ENCODE measurements at regions not wholly inside any gene's neighbourhood (a gene's known extent, or its start where the extent isn't known, plus 50 kb on each side); places are given as distances from the start of the nearest gene placed in this dataset.
"Not testable (repeated sequence)": the region's sequence is repeated elsewhere in the genome, so short reads cannot be mapped to it uniquely, and the experiment has no call there.

DNA sequence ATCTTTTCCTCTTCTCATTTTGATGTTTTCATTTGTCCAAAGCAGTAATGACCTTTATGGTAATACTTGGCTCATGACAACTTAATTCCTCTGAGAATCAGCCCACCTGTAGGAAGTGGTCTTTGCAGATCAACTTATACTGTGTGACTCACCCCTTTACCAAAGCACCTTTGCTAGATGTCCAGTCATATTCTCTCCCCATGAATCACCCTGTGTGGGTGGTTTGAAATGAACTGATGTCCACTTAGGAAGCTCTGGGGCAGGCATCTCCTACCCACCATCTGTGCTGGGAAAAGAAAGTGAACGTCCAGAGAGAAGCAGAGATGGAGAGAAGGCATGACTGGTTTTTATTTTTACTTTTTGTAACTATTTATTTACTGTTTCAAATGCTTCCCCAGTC lies 410.3 kb downstream of the KIF20B start:
- Histone ChIP-seq H3K4me2 (replicated peaks; ENCODE audit: low read depth, low read length, poor library complexity, severe bottlenecking) (no peak overlapping the region), H3K79me2 (ENCODE audit: control insufficient read depth, insufficient read depth, low read length) (no peaks in the 10 kb centered on the region), H3K27me3 (replicated peaks in 1 of 4; ENCODE audit: control extremely low read depth in 1 of 4, control insufficient read depth in 3 of 4, insufficient read depth in 4 of 4, low read length in 3 of 4) (no peaks in the 10 kb centered on the region), H3K9me3 (ENCODE audit: control extremely low read depth in 1 of 3, control insufficient read depth in 2 of 3, insufficient read depth in 1 of 3, low read length in 2 of 3) (no peaks in the 10 kb centered on the region), H4K20me1 (ENCODE audit: control insufficient read depth, insufficient read depth, low read length, poor library complexity, severe bottlenecking) (no peaks in the 10 kb centered on the region), H3K36me3 (replicated peaks in 1 of 2; ENCODE audit: control extremely low read depth in 1 of 2, control insufficient read depth in 1 of 2, extremely low read depth in 1 of 2, insufficient read depth in 2 of 2, low read length in 1 of 2) (no peaks in the 10 kb centered on the region), H3K9ac (ENCODE audit: low read length) (no peak overlapping the region), H3K27ac (ENCODE audit: low read length in 2 of 2) (no peak overlapping the region), H3K4me3 (ENCODE audit: control extremely low read depth in 1 of 5, extremely low read depth in 1 of 5, insufficient read depth in 1 of 5, low read depth in 2 of 5, low read length in 4 of 5) (no peak overlapping the region), H2AFZ (ENCODE audit: insufficient read depth, low read depth, low read length, poor library complexity, severe bottlenecking) (no peak overlapping the region), H3K4me1 (ENCODE audit: control insufficient read depth in 2 of 2, insufficient read depth in 2 of 2, low read length in 2 of 2) (no peaks in the 10 kb centered on the region)
- DNase-seq (no peak), ATAC-seq (ENCODE audit: low read depth) (no peak)
- Mint-ChIP-seq H3K4me3 (no peak overlapping the region), H3K27me3 (peaks cover 3% of the 10 kb centered on the region), H3K9me3 (ENCODE audit: insufficient read depth) (no peaks in the 10 kb centered on the region), H3K4me1 (no peaks in the 10 kb centered on the region), H3K27ac (no peak overlapping the region)
- TF ChIP-seq, protein P1, sequence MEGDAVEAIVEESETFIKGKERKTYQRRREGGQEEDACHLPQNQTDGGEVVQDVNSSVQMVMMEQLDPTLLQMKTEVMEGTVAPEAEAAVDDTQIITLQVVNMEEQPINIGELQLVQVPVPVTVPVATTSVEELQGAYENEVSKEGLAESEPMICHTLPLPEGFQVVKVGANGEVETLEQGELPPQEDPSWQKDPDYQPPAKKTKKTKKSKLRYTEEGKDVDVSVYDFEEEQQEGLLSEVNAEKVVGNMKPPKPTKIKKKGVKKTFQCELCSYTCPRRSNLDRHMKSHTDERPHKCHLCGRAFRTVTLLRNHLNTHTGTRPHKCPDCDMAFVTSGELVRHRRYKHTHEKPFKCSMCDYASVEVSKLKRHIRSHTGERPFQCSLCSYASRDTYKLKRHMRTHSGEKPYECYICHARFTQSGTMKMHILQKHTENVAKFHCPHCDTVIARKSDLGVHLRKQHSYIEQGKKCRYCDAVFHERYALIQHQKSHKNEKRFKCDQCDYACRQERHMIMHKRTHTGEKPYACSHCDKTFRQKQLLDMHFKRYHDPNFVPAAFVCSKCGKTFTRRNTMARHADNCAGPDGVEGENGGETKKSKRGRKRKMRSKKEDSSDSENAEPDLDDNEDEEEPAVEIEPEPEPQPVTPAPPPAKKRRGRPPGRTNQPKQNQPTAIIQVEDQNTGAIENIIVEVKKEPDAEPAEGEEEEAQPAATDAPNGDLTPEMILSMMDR (IDR thresholded peaks at IDR 0.05): no peak
- TF ChIP-seq EZH2 (IDR thresholded peaks at IDR 0.05; ENCODE audit: borderline replicate concordance, insufficient read depth, low read depth, low read length, poor library complexity, severe bottlenecking): no peak
- WGBS (ENCODE audit: insufficient coverage): no CpG with 5 or more reads among the region's 1 CpG
- intact Hi-C loops (cut with micrococcal nuclease): no loop called here
- ChIA-PET POLR2A (no interaction called here), CTCF (no interaction called here)

DNA sequence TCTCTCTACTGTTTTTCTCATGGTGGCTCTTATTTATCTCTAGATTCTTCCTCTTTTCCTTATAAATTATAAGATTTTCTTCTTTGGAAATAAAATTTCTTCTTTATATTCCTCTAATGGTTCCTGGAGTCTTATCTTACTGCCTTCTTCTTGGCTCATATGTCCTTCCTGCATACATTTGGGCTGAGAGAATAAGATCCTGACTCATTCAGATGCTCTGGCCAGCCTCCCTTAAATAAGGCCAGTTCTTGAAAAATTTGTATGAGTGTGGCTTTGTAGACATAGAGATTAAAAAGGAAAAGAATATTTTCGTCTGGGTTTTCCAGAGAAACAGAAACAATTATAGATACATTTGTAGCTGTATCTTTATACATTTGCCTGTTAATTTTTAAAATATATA lies 411.3 kb downstream of the KIF20B start:
- intact Hi-C loops (cut with micrococcal nuclease): no loop called here
- Histone ChIP-seq H3K27me3 (replicated peaks in 1 of 4; ENCODE audit: control extremely low read depth in 1 of 4, control insufficient read depth in 3 of 4, insufficient read depth in 4 of 4, low read length in 3 of 4) (no peaks in the 10 kb centered on the region), H3K36me3 (replicated peaks in 1 of 2; ENCODE audit: control extremely low read depth in 1 of 2, control insufficient read depth in 1 of 2, extremely low read depth in 1 of 2, insufficient read depth in 2 of 2, low read length in 1 of 2) (no peaks in the 10 kb centered on the region), H4K20me1 (ENCODE audit: control insufficient read depth, insufficient read depth, low read length, poor library complexity, severe bottlenecking) (no peaks in the 10 kb centered on the region), H3K4me1 (ENCODE audit: control insufficient read depth in 2 of 2, insufficient read depth in 2 of 2, low read length in 2 of 2) (no peaks in the 10 kb centered on the region), H2AFZ (ENCODE audit: insufficient read depth, low read depth, low read length, poor library complexity, severe bottlenecking) (no peak overlapping the region), H3K4me3 (ENCODE audit: control extremely low read depth in 1 of 5, extremely low read depth in 1 of 5, insufficient read depth in 1 of 5, low read depth in 2 of 5, low read length in 4 of 5) (no peak overlapping the region), H3K9me3 (ENCODE audit: control extremely low read depth in 1 of 3, control insufficient read depth in 2 of 3, insufficient read depth in 1 of 3, low read length in 2 of 3) (no peaks in the 10 kb centered on the region), H3K79me2 (ENCODE audit: control insufficient read depth, insufficient read depth, low read length) (no peaks in the 10 kb centered on the region), H3K27ac (ENCODE audit: low read length in 2 of 2) (no peak overlapping the region), H3K9ac (ENCODE audit: low read length) (no peak overlapping the region), H3K4me2 (replicated peaks; ENCODE audit: low read depth, low read length, poor library complexity, severe bottlenecking) (no peak overlapping the region)
- ChIA-PET CTCF (no interaction called here), POLR2A (no interaction called here)
- Mint-ChIP-seq H3K27ac (no peak overlapping the region), H3K9me3 (ENCODE audit: insufficient read depth) (peaks cover 3% of the 10 kb centered on the region), H3K4me1 (no peaks in the 10 kb centered on the region), H3K4me3 (no peak overlapping the region), H3K27me3 (peaks cover 3% of the 10 kb centered on the region)
- no peak for TF ChIP-seq EZH2 (IDR thresholded peaks at IDR 0.05; ENCODE audit: borderline replicate concordance, insufficient read depth, low read depth, low read length, poor library complexity, severe bottlenecking)
- TF ChIP-seq, protein P1 (IDR thresholded peaks at IDR 0.05): no peak
- WGBS (ENCODE audit: insufficient coverage): no CpG with 5 or more reads among the region's 1 CpG
- ATAC-seq (ENCODE audit: low read depth) (no peak), DNase-seq (no peak)

DNA sequence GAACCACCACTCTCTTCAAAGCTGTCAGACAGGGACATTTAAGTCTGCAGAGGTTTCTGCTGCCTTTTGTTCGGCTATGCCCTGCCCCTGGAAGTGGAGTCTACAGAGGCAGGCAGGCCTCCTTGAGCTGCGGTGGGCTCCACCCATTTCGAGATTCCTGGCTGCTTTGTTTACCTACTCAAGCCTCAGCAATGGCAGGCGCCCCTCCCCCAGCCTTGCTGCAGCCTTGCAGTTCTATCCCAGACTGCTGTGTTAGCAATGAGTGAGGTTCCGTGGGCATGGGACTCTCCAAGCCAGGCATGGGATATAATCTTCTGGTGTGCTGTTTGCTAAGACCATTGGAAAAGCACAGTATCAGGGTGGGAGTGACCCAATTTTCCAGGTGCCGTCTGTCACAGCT lies 417.2 kb downstream of the KIF20B start:
- H3K36me3 ChIP-seq (replicated peaks in 1 of 2; ENCODE audit: control extremely low read depth in 1 of 2, control insufficient read depth in 1 of 2, extremely low read depth in 1 of 2, insufficient read depth in 2 of 2, low read length in 1 of 2); H2AFZ ChIP-seq (ENCODE audit: insufficient read depth, low read depth, low read length, poor library complexity, severe bottlenecking); H3K9ac ChIP-seq (ENCODE audit: low read length); ATAC-seq (ENCODE audit: low read depth); H3K27ac Mint-ChIP-seq; H3K4me3 ChIP-seq (ENCODE audit: control extremely low read depth in 1 of 5, extremely low read depth in 1 of 5, insufficient read depth in 1 of 5, low read depth in 2 of 5, low read length in 4 of 5); H3K4me2 ChIP-seq (replicated peaks; ENCODE audit: low read depth, low read length, poor library complexity, severe bottlenecking); H3K27me3 ChIP-seq (replicated peaks in 1 of 4; ENCODE audit: control extremely low read depth in 1 of 4, control insufficient read depth in 3 of 4, insufficient read depth in 4 of 4, low read length in 3 of 4); H3K79me2 ChIP-seq (ENCODE audit: control insufficient read depth, insufficient read depth, low read length); H3K4me1 ChIP-seq (ENCODE audit: control insufficient read depth in 2 of 2, insufficient read depth in 2 of 2, low read length in 2 of 2); CTCF ChIA-PET; H3K27me3 Mint-ChIP-seq; H3K9me3 Mint-ChIP-seq (ENCODE audit: insufficient read depth); H3K4me1 Mint-ChIP-seq; intact Hi-C loops (cut with micrococcal nuclease); DNase-seq; H3K4me3 Mint-ChIP-seq; H3K27ac ChIP-seq (ENCODE audit: low read length in 2 of 2); H4K20me1 ChIP-seq (ENCODE audit: control insufficient read depth, insufficient read depth, low read length, poor library complexity, severe bottlenecking); POLR2A ChIA-PET: not testable (repeated sequence)
- peaks cover 0 to 18% (median 0%) of the 10 kb centered on the region in 3 donors for H3K9me3 ChIP-seq (ENCODE audit: control extremely low read depth in 1 of 3, control insufficient read depth in 2 of 3, insufficient read depth in 1 of 3, low read length in 2 of 3)
- 95% methylated on average over 6 of the region's 6 CpGs for WGBS (ENCODE audit: insufficient coverage)

Data from B cell (primary cell).